ENCODE measurements at regions not wholly inside any gene's neighbourhood (a gene's known extent, or its start where the extent isn't known, plus 50 kb on each side); places are given as distances from the start of the nearest gene placed in this dataset.

DNA sequence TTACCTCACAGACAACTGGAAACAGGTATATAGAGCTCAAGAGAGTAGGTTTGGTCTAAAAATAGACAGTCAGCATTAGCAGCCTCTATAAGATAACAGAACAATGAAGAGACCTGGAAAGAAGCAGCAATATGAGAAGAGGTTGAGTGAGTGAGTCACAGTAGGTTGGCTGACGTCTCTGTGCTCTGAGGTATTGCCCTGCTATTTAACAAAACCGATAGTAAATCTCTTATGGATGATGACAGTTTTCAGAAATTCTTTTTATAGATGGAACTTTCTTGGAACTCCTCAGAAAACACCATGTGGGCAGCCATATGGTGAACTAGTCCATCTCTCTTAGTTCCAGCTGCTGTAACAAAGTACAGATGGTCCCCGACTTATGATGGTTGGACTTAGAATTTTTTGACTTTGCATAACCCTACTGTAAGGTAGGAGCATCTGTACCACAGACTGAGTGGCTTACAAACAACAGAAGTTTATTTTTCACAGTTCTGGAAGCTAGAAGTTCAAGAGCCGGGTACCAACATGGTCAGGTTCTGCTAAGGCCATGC lies 123.5 kb downstream of the MBD2 start:
- Mint-ChIP-seq H3K27ac (no peak overlapping the region), H3K9me3 (no peaks in the 10 kb centered on the region), H3K36me3 (no peaks in the 10 kb centered on the region), H3K4me1 (no peaks in the 10 kb centered on the region), H3K4me3 (no peak overlapping the region), H3K27me3 (ENCODE audit: low read depth) (no peaks in the 10 kb centered on the region)
- no peak for DNase-seq (ENCODE audit: low spot score in 2 of 2, unreplicated experiment in 2 of 2)
- TF ChIP-seq, protein P1, sequence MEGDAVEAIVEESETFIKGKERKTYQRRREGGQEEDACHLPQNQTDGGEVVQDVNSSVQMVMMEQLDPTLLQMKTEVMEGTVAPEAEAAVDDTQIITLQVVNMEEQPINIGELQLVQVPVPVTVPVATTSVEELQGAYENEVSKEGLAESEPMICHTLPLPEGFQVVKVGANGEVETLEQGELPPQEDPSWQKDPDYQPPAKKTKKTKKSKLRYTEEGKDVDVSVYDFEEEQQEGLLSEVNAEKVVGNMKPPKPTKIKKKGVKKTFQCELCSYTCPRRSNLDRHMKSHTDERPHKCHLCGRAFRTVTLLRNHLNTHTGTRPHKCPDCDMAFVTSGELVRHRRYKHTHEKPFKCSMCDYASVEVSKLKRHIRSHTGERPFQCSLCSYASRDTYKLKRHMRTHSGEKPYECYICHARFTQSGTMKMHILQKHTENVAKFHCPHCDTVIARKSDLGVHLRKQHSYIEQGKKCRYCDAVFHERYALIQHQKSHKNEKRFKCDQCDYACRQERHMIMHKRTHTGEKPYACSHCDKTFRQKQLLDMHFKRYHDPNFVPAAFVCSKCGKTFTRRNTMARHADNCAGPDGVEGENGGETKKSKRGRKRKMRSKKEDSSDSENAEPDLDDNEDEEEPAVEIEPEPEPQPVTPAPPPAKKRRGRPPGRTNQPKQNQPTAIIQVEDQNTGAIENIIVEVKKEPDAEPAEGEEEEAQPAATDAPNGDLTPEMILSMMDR (IDR thresholded peaks at IDR 0.05; ENCODE audit: unreplicated experiment), result no peak

DNA sequence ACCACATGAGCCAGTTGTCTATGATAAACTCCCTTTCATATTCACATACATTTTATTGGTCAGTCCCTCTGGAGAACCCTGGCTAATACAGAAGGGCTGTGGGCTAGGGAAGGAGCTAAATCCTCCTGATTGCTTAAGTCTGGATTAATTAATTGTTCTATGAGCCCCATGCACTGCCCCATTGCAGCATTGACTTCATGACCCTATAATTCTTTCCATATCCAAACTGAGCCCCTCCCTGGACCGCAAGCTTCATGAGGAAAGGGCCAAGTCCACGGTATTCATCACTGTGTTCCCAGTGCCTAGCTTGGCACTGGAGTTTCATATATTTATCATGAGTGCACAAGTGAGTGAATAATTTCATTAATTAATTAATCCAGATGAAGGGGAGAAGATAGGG lies 124.0 kb downstream of the MBD2 start:
- Mint-ChIP-seq H3K9me3 (no peaks in the 10 kb centered on the region), H3K27me3 (ENCODE audit: low read depth) (no peaks in the 10 kb centered on the region), H3K36me3 (no peaks in the 10 kb centered on the region), H3K27ac (no peak overlapping the region), H3K4me3 (no peak overlapping the region), H3K4me1 (no peaks in the 10 kb centered on the region)
- TF ChIP-seq, protein P1 (IDR thresholded peaks at IDR 0.05; ENCODE audit: unreplicated experiment), result no peak
- no peak for DNase-seq (ENCODE audit: low spot score in 2 of 2, unreplicated experiment in 2 of 2)

DNA sequence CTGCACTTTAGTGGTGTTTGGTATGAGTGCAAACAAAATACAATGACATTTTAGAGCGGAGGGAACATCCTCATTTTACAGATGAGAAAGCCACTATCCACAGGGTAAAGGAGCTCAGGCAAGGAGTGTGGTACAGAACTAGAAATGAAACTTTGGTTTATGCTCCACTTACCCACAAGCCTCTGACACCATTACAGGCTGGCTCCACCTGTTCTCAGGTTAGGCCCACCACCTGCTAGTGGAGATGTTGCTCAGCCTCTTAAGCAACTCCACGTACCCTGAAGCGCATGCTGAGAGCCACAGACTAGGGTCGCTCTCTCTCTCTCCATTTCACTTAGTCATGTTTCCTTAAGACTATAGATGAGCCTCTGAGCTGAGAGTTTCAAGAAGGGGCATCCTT lies 130.0 kb downstream of the MBD2 start:
- DNase-seq (ENCODE audit: low spot score in 2 of 2, unreplicated experiment in 2 of 2), result no peak
- no peak overlapping the region for H3K4me3 Mint-ChIP-seq
- no peaks in the 10 kb centered on the region for H3K27me3 Mint-ChIP-seq (ENCODE audit: low read depth)
- H3K27ac Mint-ChIP-seq, result no peak overlapping the region
- H3K36me3 Mint-ChIP-seq, result no peaks in the 10 kb centered on the region
- peaks cover 5% of the 10 kb centered on the region for H3K9me3 Mint-ChIP-seq
- TF ChIP-seq, protein P1 (IDR thresholded peaks at IDR 0.05; ENCODE audit: unreplicated experiment), result no peak
- H3K4me1 Mint-ChIP-seq, result peaks cover 5% of the 10 kb centered on the region

DNA sequence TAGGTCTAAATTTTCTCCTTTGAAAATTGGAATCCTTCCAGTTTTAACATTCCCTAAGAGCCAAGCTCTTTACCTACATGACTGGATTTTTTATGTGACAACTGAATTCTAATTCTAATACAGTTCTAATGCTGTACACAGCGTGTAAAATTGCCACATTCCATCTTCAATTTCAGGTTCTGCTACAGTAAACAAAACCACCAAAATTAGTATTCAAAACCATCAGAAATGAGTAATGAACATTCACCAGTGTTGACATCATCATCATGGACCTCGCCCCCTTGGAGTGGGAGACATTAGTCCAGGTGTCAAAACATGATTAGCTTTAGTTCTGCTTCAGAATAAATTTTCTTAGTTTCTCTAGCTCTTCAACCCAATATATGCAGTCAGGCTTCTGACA lies 133.6 kb downstream of the MBD2 start:
- DNase-seq (ENCODE audit: low spot score in 2 of 2, unreplicated experiment in 2 of 2), result no peak
- no peaks in the 10 kb centered on the region for H3K27me3 Mint-ChIP-seq (ENCODE audit: low read depth)
- H3K4me1 Mint-ChIP-seq, result peaks cover 5% of the 10 kb centered on the region
- H3K36me3 Mint-ChIP-seq, result no peaks in the 10 kb centered on the region
- TF ChIP-seq, protein P1 (IDR thresholded peaks at IDR 0.05; ENCODE audit: unreplicated experiment), result no peak
- peaks cover 5% of the 10 kb centered on the region for H3K9me3 Mint-ChIP-seq
- H3K27ac Mint-ChIP-seq, result no peak overlapping the region
- H3K4me3 Mint-ChIP-seq, result no peak overlapping the region

DNA sequence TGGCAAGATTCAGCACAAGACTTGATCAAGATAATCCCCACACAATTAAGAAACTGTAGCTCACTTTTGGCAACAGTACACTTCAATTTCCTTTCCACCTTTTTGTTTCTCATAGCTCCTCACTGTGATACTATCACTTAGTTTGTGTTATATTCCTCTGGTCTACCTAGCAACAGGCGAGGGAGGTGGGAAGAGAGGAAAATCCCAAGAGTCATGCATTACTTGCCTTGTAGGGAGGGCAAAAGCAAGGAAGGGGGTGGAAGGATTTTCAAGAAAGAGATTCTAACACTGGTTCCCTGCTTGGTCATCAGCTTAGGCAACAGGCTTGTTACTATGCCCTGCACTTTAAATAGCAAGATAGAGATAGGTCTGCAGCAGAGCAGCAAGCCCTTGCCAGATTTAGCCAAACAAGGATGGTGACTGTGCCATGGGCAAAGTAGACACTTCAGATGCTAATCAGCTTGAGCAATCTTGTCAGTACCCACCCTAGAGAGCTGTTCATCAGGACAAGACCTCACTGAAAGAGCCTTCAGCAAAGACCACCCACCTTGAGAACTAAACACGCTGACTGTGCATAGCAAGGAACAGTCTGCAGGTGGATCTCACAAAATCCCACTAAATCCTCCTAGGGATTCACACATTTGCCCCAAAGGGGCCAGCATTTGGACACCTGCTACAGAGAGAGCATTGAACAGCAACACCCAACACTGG lies 134.6 kb downstream of the MBD2 start:
- H3K27ac Mint-ChIP-seq, result no peak overlapping the region
- no peaks in the 10 kb centered on the region for H3K36me3 Mint-ChIP-seq
- H3K27me3 Mint-ChIP-seq (ENCODE audit: low read depth), result no peaks in the 10 kb centered on the region
- H3K4me3 Mint-ChIP-seq, result no peak overlapping the region
- H3K9me3 Mint-ChIP-seq, result peaks cover 5% of the 10 kb centered on the region
- DNase-seq (ENCODE audit: low spot score in 2 of 2, unreplicated experiment in 2 of 2), result no peak
- TF ChIP-seq, protein P1 (IDR thresholded peaks at IDR 0.05; ENCODE audit: unreplicated experiment), result no peak
- peaks cover 5% of the 10 kb centered on the region for H3K4me1 Mint-ChIP-seq

All from mesothelial cell of epicardium (in vitro differentiated cells).